BE2C (cell line): ENCODE measurements at regions not wholly inside any gene's neighbourhood (a gene's known extent, or its start where the extent isn't known, plus 50 kb on each side); places are given as distances from the start of the nearest gene placed in this dataset.

Experiments
- DNase-seq: peaks from one replicate; pipeline ENCODE4 v3.0.0-alpha.2; 2020
- H3K27me3 ChIP-seq: fragments of 250-450 bp; sonication (Bioruptor Pico); 2 replicates; pipeline ENCODE4 v1.5.1; 2020; ENCODE audit warnings: mild to moderate bottlenecking
- H3K36me3 ChIP-seq: fragments of 250-450 bp; sonication (Bioruptor Pico); 2 replicates; pipeline ENCODE4 v1.5.1; 2020; ENCODE audit warnings: mild to moderate bottlenecking
- H3K4me1 ChIP-seq: fragments of 250-450 bp; sonication (Bioruptor Pico); 2 replicates; pipeline ENCODE4 v1.5.1; 2020
- H3K4me3 ChIP-seq: 2 replicates; pipeline ENCODE4 v1.5.1; 2011; ENCODE audit warnings: low read depth, low read length
- H3K9me3 ChIP-seq: fragments of 250-450 bp; sonication (Bioruptor Pico); 2 replicates; pipeline ENCODE4 v1.5.1; 2020
- CTCF ChIP-seq: IDR thresholded peaks from 2 replicates; pipeline ENCODE4 v1.5.1; 2012; ENCODE audit warnings: mild to moderate bottlenecking, low read depth, low read length

GRCh38 chrX:39149761-39150160 lies 348.5 kb downstream of the MID1IP1 start:
- Histone ChIP-seq H3K4me3 (no peak overlapping the region), H3K9me3 (no peaks in the 10 kb centered on the region), H3K36me3 (no peaks in the 10 kb centered on the region), H3K4me1 (peaks cover 16% of the 10 kb centered on the region), H3K27me3 (no peaks in the 10 kb centered on the region)
- peak; percentile 79 for TF ChIP-seq CTCF
- peak; percentile 68 for DNase-seq

- H3K27me3 ChIP-seq, result no peaks in the 10 kb centered on the region
- no peaks in the 10 kb centered on the region for H3K9me3 ChIP-seq
- no peak for DNase-seq
- H3K4me1 ChIP-seq, result peaks cover 16% of the 10 kb centered on the region
- no peak for TF ChIP-seq CTCF
- H3K4me3 ChIP-seq, result no peak overlapping the region
- no peaks in the 10 kb centered on the region for H3K36me3 ChIP-seq
These were observed 349.0 kb downstream of the MID1IP1 start for GRCh38 chrX:39150220-39150619.

GRCh38 chrX:39150621-39151020 lies 349.4 kb downstream of the MID1IP1 start:
- DNase-seq, result no peak
- H3K9me3 ChIP-seq, result no peaks in the 10 kb centered on the region
- H3K4me1 ChIP-seq, result peaks cover 16% of the 10 kb centered on the region
- no peaks in the 10 kb centered on the region for H3K27me3 ChIP-seq
- H3K4me3 ChIP-seq, result no peak overlapping the region
- TF ChIP-seq CTCF, result no peak
- H3K36me3 ChIP-seq, result no peaks in the 10 kb centered on the region

GRCh38 chrX:39152106-39152649 lies 350.9 kb downstream of the MID1IP1 start:
- Histone ChIP-seq H3K36me3 (no peaks in the 10 kb centered on the region), H3K27me3 (no peaks in the 10 kb centered on the region), H3K4me3 (no peak overlapping the region), H3K4me1 (peaks cover 18% of the 10 kb centered on the region), H3K9me3 (no peaks in the 10 kb centered on the region)
- peak; percentile 81 for DNase-seq
- TF ChIP-seq CTCF, result peak; percentile 77

- no peak for TF ChIP-seq CTCF
- H3K4me3 ChIP-seq, result no peak overlapping the region
- no peaks in the 10 kb centered on the region for H3K9me3 ChIP-seq
- H3K4me1 ChIP-seq, result peaks cover 27% of the 10 kb centered on the region
- no peak for DNase-seq
- no peaks in the 10 kb centered on the region for H3K27me3 ChIP-seq
- no peaks in the 10 kb centered on the region for H3K36me3 ChIP-seq
These were observed 354.8 kb downstream of the MID1IP1 start for GRCh38 chrX:39156051-39156450.

- DNase-seq, result no peak
- Histone ChIP-seq H3K4me3 (no peak overlapping the region), H3K27me3 (no peaks in the 10 kb centered on the region), H3K9me3 (no peaks in the 10 kb centered on the region), H3K4me1 (peaks cover 22% of the 10 kb centered on the region), H3K36me3 (no peaks in the 10 kb centered on the region)
- no peak for TF ChIP-seq CTCF
These were observed 355.7 kb downstream of the MID1IP1 start for GRCh38 chrX:39157006-39157405.
